ENCODE measurements at regions not wholly inside any gene's neighbourhood (a gene's known extent, or its start where the extent isn't known, plus 50 kb on each side); places are given as distances from the start of the nearest gene placed in this dataset.
"Not testable (repeated sequence)": the region's sequence is repeated elsewhere in the genome, so short reads cannot be mapped to it uniquely, and the experiment has no call there.

GRCh38 chr9:25857147-25857546 is 178.9 kb upstream of the TUSC1 start:
- H3K9me3 ChIP-seq (ENCODE audit: control insufficient read depth, insufficient read depth, low read depth, low read length): peaks cover 18% of the 10 kb centered on the region
- H3K27me3 ChIP-seq (ENCODE audit: control insufficient read depth, insufficient read depth, low read length): no peaks in the 10 kb centered on the region
- H3K4me3 ChIP-seq (ENCODE audit: low read depth, low read length): no peak overlapping the region
- no peaks in the 10 kb centered on the region for H3K36me3 ChIP-seq (ENCODE audit: control insufficient read depth, insufficient read depth, low read length)
- no peaks in the 10 kb centered on the region for H3K4me1 ChIP-seq (ENCODE audit: control insufficient read depth, insufficient read depth, low read length)
- no peak overlapping the region for H3K9ac ChIP-seq (ENCODE audit: low read length)
- no peak overlapping the region for H3K27ac ChIP-seq (ENCODE audit: low read depth, low read length)

- H3K27me3 ChIP-seq (ENCODE audit: control insufficient read depth, insufficient read depth, low read length): no peaks in the 10 kb centered on the region
- H3K36me3 ChIP-seq (ENCODE audit: control insufficient read depth, insufficient read depth, low read length): no peaks in the 10 kb centered on the region
- no peak overlapping the region for H3K27ac ChIP-seq (ENCODE audit: low read depth, low read length)
- H3K9ac ChIP-seq (ENCODE audit: low read length): no peak overlapping the region
- no peak overlapping the region for H3K4me3 ChIP-seq (ENCODE audit: low read depth, low read length)
- H3K9me3 ChIP-seq (ENCODE audit: control insufficient read depth, insufficient read depth, low read depth, low read length): peaks cover 28% of the 10 kb centered on the region
- no peaks in the 10 kb centered on the region for H3K4me1 ChIP-seq (ENCODE audit: control insufficient read depth, insufficient read depth, low read length)
Observed at GRCh38 chr9:25850803-25851202, 172.6 kb upstream of the TUSC1 start.

- H3K27ac ChIP-seq (ENCODE audit: low read depth, low read length): no peak overlapping the region
- H3K36me3 ChIP-seq (ENCODE audit: control insufficient read depth, insufficient read depth, low read length): no peaks in the 10 kb centered on the region
- H3K4me3 ChIP-seq (ENCODE audit: low read depth, low read length): no peak overlapping the region
Observed at GRCh38 chr9:25845867-25846266, 167.6 kb upstream of the TUSC1 start.

GRCh38 chr9:25830381-25830780 is 152.1 kb upstream of the TUSC1 start:
- no peak overlapping the region for H3K4me3 ChIP-seq (ENCODE audit: low read depth, low read length)
- H3K9ac ChIP-seq (ENCODE audit: low read length): no peak overlapping the region
- no peaks in the 10 kb centered on the region for H3K4me1 ChIP-seq (ENCODE audit: control insufficient read depth, insufficient read depth, low read length)
- no peaks in the 10 kb centered on the region for H3K36me3 ChIP-seq (ENCODE audit: control insufficient read depth, insufficient read depth, low read length)
- no peaks in the 10 kb centered on the region for H3K27me3 ChIP-seq (ENCODE audit: control insufficient read depth, insufficient read depth, low read length)
- H3K27ac ChIP-seq (ENCODE audit: low read depth, low read length): no peak overlapping the region
- H3K9me3 ChIP-seq (ENCODE audit: control insufficient read depth, insufficient read depth, low read depth, low read length): peaks cover 4% of the 10 kb centered on the region; the same call in 1 of the 2 replicates

More at GRCh38 chr9:25845867-25846266, 167.6 kb upstream of the TUSC1 start:
- Histone ChIP-seq H3K9me3 (ENCODE audit: control insufficient read depth, insufficient read depth, low read depth, low read length) (peaks cover 2% of the 10 kb centered on the region; the same call in 1 of the 2 replicates), H3K4me1 (ENCODE audit: control insufficient read depth, insufficient read depth, low read length) (no peaks in the 10 kb centered on the region), H3K9ac (ENCODE audit: low read length) (no peak overlapping the region), H3K27me3 (ENCODE audit: control insufficient read depth, insufficient read depth, low read length) (no peaks in the 10 kb centered on the region)

DNA sequence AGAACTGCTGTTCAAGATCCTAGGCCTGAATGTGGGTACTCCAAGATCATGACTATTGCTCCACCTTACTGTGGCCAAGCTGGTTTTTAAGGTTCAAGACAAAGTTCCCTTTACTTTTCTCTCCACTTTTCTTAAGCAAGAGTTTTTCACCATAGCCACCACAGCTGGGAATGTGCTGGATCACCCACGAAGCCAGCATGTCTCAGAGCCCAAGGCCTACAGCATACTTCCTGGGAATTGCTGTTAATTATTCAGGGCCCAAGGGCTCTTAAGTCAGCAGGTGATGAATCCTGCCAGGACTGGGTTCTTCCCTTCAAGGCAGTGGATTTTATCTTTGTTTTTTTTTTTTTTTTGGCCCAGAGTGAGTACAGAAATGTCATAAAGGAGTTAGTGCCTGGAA is 149.4 kb upstream of the TUSC1 start:
- Histone ChIP-seq H3K9me3 (ENCODE audit: control insufficient read depth, insufficient read depth, low read depth, low read length) (peaks cover 5% of the 10 kb centered on the region; the same call in 1 of the 2 replicates), H3K4me1 (ENCODE audit: control insufficient read depth, insufficient read depth, low read length) (no peaks in the 10 kb centered on the region), H3K36me3 (ENCODE audit: control insufficient read depth, insufficient read depth, low read length) (no peaks in the 10 kb centered on the region), H3K9ac (ENCODE audit: low read length) (no peak overlapping the region), H3K27me3 (ENCODE audit: control insufficient read depth, insufficient read depth, low read length) (no peaks in the 10 kb centered on the region), H3K4me3 (ENCODE audit: low read depth, low read length) (no peak overlapping the region), H3K27ac (ENCODE audit: low read depth, low read length) (no peak overlapping the region)

DNA sequence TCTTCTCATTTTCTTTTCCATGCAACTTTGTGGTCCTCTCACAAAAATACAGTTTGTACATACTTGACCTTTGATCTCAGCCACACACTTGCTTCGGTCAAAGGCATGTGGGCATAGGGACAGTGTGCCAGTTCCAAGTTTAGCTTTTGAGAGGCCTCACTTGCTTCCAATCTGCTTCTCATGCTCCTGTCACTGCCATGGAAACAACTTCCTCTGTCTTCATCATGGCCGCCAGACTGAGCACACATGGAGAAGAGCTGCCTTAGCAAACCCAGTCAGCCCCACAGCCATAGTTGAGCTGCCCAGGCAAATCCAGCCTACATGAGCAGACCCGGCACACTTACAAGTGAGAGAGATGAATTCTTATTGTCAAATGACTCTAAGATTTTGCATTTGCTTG is 138.2 kb upstream of the TUSC1 start:
- Histone ChIP-seq H3K9ac (ENCODE audit: low read length) (no peak overlapping the region), H3K4me1 (ENCODE audit: control insufficient read depth, insufficient read depth, low read length) (no peaks in the 10 kb centered on the region), H3K4me3 (ENCODE audit: low read depth, low read length) (no peak overlapping the region), H3K27ac (ENCODE audit: low read depth, low read length) (no peak overlapping the region), H3K9me3 (ENCODE audit: control insufficient read depth, insufficient read depth, low read depth, low read length) (no peaks in the 10 kb centered on the region), H3K27me3 (ENCODE audit: control insufficient read depth, insufficient read depth, low read length) (no peaks in the 10 kb centered on the region), H3K36me3 (ENCODE audit: control insufficient read depth, insufficient read depth, low read length) (no peaks in the 10 kb centered on the region)

- Histone ChIP-seq H3K27me3 (ENCODE audit: control insufficient read depth, insufficient read depth, low read length) (no peaks in the 10 kb centered on the region), H3K4me1 (ENCODE audit: control insufficient read depth, insufficient read depth, low read length) (no peaks in the 10 kb centered on the region), H3K9ac (ENCODE audit: low read length) (no peak overlapping the region), H3K36me3 (ENCODE audit: control insufficient read depth, insufficient read depth, low read length) (no peaks in the 10 kb centered on the region), H3K27ac (ENCODE audit: low read depth, low read length) (no peak overlapping the region), H3K9me3 (ENCODE audit: control insufficient read depth, insufficient read depth, low read depth, low read length) (no peaks in the 10 kb centered on the region), H3K4me3 (ENCODE audit: low read depth, low read length) (no peak overlapping the region)
Observed at GRCh38 chr9:25814023-25814422, 135.8 kb upstream of the TUSC1 start.

DNA sequence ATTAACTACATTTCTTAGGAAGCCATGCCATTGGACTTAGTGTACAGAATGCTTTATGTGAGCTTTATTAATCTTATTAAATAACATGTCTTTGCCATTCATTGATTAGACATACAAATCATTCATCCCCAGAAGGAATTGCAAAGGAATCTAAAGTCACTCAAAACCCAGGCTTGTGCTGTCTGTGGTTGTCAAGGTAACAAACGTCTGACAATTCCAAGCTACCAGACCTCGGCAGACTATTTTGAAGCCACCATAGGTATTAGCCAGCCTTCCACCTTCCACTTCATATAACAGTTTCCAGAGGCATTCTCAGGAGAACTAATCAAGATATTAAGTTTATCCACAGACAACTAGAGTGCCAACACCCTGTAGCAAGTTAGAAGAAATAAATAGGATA is 135.2 kb upstream of the TUSC1 start:
- Histone ChIP-seq H3K27me3 (ENCODE audit: control insufficient read depth, insufficient read depth, low read length) (no peaks in the 10 kb centered on the region), H3K9me3 (ENCODE audit: control insufficient read depth, insufficient read depth, low read depth, low read length) (no peaks in the 10 kb centered on the region), H3K4me1 (ENCODE audit: control insufficient read depth, insufficient read depth, low read length) (no peaks in the 10 kb centered on the region), H3K4me3 (ENCODE audit: low read depth, low read length) (no peak overlapping the region), H3K27ac (ENCODE audit: low read depth, low read length) (no peak overlapping the region), H3K9ac (ENCODE audit: low read length) (no peak overlapping the region), H3K36me3 (ENCODE audit: control insufficient read depth, insufficient read depth, low read length) (no peaks in the 10 kb centered on the region)

DNA sequence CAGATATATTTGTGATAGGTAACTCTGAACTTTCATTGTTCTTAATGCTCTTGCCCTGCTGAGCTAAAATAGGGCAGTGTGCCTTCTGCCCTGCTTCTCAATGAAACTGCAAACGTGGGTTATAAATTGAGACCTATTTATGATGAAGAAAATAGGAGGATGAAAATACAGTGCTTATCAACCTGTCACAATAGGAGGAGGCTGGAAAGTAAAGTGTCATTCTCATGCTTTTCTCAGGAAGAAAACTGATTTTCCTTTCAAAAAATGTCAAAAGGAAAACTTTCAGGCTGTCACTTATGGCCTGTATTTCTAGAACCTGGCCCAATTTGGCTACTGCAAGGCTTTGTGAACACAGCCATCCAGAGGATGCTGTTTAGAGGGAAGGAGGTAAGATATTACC is 130.3 kb upstream of the TUSC1 start:
- H3K9me3 ChIP-seq (ENCODE audit: control insufficient read depth, insufficient read depth, low read depth, low read length): no peaks in the 10 kb centered on the region
- H3K36me3 ChIP-seq (ENCODE audit: control insufficient read depth, insufficient read depth, low read length): no peaks in the 10 kb centered on the region
- H3K4me3 ChIP-seq (ENCODE audit: low read depth, low read length): no peak overlapping the region
- H3K4me1 ChIP-seq (ENCODE audit: control insufficient read depth, insufficient read depth, low read length): no peaks in the 10 kb centered on the region
- no peaks in the 10 kb centered on the region for H3K27me3 ChIP-seq (ENCODE audit: control insufficient read depth, insufficient read depth, low read length)
- H3K9ac ChIP-seq (ENCODE audit: low read length): no peak overlapping the region
- H3K27ac ChIP-seq (ENCODE audit: low read depth, low read length): no peak overlapping the region

- no peaks in the 10 kb centered on the region for H3K9me3 ChIP-seq (ENCODE audit: control insufficient read depth, insufficient read depth, low read depth, low read length)
- H3K27me3 ChIP-seq (ENCODE audit: control insufficient read depth, insufficient read depth, low read length): no peaks in the 10 kb centered on the region
- no peak overlapping the region for H3K9ac ChIP-seq (ENCODE audit: low read length)
- no peaks in the 10 kb centered on the region for H3K36me3 ChIP-seq (ENCODE audit: control insufficient read depth, insufficient read depth, low read length)
- no peaks in the 10 kb centered on the region for H3K4me1 ChIP-seq (ENCODE audit: control insufficient read depth, insufficient read depth, low read length)
- H3K27ac ChIP-seq (ENCODE audit: low read depth, low read length): no peak overlapping the region
- no peak overlapping the region for H3K4me3 ChIP-seq (ENCODE audit: low read depth, low read length)
Observed at GRCh38 chr9:25804856-25805255, 126.6 kb upstream of the TUSC1 start.

- H3K4me1 ChIP-seq (ENCODE audit: control insufficient read depth, insufficient read depth, low read length); H3K9ac ChIP-seq (ENCODE audit: low read length); H3K27ac ChIP-seq (ENCODE audit: low read depth, low read length); H3K36me3 ChIP-seq (ENCODE audit: control insufficient read depth, insufficient read depth, low read length); H3K4me3 ChIP-seq (ENCODE audit: low read depth, low read length); H3K27me3 ChIP-seq (ENCODE audit: control insufficient read depth, insufficient read depth, low read length): not testable (repeated sequence)
- H3K9me3 ChIP-seq (ENCODE audit: control insufficient read depth, insufficient read depth, low read depth, low read length): peaks cover 15% of the 10 kb centered on the region; the same call in 1 of the 2 replicates
Observed at GRCh38 chr9:25801989-25802388, 123.7 kb upstream of the TUSC1 start.

- no peaks in the 10 kb centered on the region for H3K9me3 ChIP-seq (ENCODE audit: control insufficient read depth, insufficient read depth, low read depth, low read length)
- no peak overlapping the region for H3K4me3 ChIP-seq (ENCODE audit: low read depth, low read length)
- H3K9ac ChIP-seq (ENCODE audit: low read length): no peak overlapping the region
- no peak overlapping the region for H3K27ac ChIP-seq (ENCODE audit: low read depth, low read length)
- H3K36me3 ChIP-seq (ENCODE audit: control insufficient read depth, insufficient read depth, low read length): no peaks in the 10 kb centered on the region
- no peaks in the 10 kb centered on the region for H3K4me1 ChIP-seq (ENCODE audit: control insufficient read depth, insufficient read depth, low read length)
- no peaks in the 10 kb centered on the region for H3K27me3 ChIP-seq (ENCODE audit: control insufficient read depth, insufficient read depth, low read length)
Observed at GRCh38 chr9:25773805-25774204, 95.6 kb upstream of the TUSC1 start.
